ENCODE measurements at regions not wholly inside any gene's neighbourhood (a gene's known extent, or its start where the extent isn't known, plus 50 kb on each side); places are given as distances from the start of the nearest gene placed in this dataset.

DNA sequence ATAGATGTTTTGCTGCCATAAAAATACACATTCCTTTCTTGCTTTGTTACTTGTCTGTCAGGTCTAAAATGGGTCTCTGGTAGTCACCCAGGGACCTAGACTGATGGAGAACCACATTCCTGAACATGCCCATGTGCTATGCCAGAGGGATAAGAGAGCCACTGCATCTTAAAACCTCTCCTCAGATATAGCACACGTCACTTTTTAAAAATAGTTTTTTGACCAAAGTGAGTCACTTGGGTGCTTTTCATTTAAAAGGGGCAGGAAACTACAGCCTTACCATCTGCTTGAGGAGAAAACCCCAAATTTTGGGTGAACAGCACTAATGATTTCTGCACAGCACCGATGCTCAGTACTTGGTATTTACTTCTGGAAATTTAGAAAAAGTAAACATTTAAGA lies 197.8 kb downstream of the OGFRL1 start:
- no peak for DNase-seq

GRCh38 chr6:71488186-71488585 lies 199.6 kb downstream of the OGFRL1 start:
- no peak for DNase-seq

GRCh38 chr6:71489736-71490135 lies 201.1 kb downstream of the OGFRL1 start:
- no peak for DNase-seq

DNA sequence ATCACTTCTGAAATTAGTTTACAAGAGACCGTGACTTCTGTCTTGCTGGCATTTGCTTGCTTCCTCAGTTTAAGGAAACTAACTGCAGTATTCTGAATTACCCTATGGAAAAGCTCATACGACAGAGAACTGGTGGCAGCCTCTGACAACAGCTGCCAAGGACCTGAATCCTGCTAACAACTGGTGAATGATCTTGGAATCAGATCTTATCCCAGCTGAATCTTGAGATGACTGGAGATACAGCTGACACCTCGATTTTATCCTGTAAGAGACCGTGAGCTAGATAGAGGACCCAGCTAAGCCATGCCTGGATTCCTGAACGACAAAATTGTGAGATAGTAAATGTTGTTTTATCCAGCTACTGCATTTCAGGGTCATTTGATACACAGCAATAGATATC lies 202.3 kb downstream of the OGFRL1 start:
- no peak for DNase-seq

- DNase-seq: no peak
Observed at GRCh38 chr6:71491844-71492243, 203.2 kb downstream of the OGFRL1 start.

DNA sequence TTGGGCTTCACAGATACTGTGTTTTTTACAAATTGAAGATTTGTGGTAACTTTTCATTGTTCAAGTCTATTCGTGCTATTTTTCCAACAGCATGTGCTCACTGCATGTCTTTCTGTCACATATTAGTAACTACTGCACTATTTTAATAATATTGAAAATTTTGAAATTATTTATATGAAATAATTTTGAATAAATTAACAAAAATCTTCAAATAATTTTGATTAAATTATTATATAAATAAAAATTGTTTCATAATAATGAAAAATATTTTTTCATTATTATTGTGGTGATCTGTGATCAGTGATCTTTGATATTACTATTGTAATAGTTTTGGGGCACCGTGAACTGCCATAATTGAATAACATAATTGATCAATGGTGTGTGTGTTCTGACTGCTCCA lies 204.1 kb downstream of the OGFRL1 start:
- no peak for DNase-seq

DNA sequence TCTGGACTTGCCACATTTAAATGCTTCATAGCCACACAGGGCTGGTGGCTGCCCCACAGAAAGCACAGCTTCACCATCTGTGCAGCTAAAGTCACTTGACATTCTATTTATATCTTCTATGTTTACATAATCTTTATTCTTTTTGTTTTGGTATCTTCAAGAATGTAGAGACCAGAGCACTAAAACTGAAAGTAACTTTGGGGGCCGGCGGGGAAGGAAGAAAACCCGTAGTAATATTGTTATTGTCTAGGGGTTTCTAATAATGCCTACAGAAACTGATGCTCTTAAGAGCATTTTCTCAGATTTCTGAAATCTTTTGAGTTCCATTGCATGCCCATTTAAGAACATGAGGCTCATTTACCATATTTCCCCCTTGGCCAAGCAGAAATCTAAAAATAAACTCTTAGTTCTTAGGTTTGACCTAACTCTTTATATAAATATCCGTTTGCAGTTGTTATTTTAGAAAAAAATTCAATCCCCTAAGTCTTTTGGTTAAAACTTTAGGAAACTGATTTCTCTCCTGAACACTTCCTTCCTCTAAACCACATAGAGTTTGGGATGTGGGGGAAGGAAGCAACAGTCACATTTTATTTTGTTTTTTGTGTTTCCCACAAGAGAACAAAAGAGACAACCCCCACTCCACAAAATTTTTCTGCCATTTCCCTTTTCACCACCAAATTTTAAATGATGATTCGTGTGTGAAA lies 207.6 kb downstream of the OGFRL1 start:
- no peak for DNase-seq

DNA sequence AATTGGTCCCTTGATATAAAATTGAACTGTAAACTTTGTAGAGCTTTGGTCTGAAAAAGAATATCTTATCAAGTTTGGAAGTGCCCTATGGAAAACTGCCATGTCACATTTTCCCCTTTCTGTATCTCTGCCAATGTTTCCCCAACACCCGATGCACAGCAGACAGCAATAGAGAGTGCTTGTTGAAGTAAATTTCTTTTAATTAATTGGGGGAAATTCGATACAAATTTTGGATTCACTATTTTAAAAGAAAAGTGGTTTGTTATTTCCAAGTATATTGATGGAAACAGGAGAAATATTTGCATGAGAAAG lies 208.1 kb downstream of the OGFRL1 start:
- no peak for DNase-seq

- DNase-seq: no peak
Observed at GRCh38 chr6:71498638-71499037, 210.0 kb downstream of the OGFRL1 start.

- no peak for DNase-seq
Observed at GRCh38 chr6:71499667-71500066, 211.1 kb downstream of the OGFRL1 start.

GRCh38 chr6:71502168-71502567 lies 213.6 kb downstream of the OGFRL1 start:
- DNase-seq: no peak

- no peak for DNase-seq
Observed at GRCh38 chr6:71502956-71503355, 214.3 kb downstream of the OGFRL1 start.

DNA sequence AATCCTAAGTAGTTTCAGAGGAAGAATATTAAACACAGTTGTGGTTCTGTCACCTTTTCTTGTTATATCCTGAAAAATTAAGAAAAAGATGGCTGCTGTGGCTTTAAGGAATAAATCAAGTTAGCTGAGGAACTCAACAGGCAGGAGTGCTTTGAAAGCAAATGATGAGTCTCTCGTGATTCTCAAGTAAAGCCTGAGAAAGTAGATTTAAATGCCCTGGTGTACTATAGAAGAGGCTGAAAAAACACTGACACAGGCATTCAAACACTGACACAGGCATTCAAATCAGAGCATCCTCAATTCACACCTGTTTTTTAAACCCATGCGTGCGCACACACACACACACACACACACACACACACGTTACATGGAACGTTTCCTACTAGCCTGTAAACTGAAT lies 218.6 kb downstream of the OGFRL1 start:
- no peak for DNase-seq

DNA sequence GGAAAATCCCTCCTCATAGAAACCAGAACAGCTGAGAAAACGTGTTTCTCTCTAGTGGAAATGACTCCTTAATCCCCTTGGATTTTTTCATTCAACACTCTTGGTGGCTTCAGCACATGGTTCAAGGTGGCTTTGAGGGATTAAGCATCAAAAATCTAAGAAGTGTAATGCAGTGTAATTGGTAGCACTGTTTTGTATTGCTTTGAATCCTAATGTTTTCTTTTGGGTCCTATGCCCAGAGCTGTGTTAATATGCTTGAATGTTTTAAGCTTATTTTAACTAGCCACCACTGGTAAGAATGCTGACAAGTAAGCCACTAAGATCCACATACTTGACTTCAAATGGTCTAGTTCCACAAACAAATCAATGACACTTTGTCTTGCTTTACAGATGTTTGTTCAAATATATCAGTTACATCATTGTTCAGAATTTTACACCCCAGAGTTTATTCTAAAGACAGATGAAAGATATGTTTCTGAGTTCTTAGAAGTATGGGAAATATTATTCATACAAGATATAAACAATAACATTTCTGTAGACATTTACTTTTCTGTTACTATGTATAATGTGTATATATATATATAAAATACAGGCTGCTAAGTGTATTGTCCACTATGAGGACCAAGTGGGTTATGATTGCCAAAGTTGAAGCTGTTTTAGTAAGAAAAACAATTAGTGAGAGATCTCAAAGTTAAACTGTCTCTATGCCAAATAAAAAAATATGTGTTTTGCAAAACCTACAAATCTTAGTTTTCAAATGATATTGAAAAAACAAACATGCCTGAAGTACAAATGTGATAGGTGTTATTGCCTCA lies 220.8 kb downstream of the OGFRL1 start:
- no peak for DNase-seq

DNA sequence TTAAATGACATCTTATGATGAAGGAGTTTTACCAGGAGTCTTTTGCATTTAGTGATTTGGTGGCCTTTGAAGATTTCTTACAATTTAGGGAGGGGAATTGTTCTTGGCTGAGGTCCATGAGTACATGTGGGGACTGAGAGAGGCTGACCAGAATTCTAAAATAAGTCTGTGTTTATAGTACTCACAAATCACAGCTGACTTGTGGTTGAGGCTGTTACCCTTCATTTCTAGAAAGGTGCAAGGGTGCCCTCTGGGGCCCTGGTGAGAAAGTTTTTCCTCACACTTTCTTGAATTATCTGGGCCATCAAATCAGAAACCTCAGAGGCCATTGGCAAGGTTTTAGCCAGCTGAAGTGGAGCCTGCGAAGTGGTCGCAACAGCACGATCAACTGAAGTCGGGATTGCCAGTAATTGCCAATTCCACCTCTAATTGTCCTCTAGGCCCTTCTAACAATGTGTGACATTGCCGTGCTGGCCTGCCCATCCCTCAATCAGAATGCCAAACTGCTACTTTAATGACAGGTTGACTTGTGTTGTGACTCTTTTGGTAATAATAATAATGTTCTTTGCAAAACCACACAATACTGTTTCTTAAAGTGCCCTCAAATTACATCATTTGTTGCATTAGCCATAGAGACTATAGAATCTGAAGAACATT lies 221.6 kb downstream of the OGFRL1 start:
- no peak for DNase-seq

DNA sequence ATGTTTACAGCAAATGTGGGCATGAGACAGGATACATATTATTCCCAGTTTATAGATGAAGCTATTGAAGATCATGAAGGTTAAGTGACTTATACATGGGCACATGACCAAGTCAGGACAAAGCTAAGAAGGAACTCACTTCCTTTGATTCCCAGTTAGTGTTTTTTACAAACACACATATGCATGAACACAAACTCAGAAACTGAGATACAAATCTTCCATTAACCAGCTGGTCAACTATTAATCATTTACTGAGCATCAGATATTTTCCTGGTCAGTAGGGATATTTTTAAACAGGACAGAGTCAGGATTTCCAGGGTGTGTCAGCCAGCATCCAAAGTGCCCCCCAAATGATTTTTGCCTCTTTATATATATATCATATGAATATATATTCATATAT lies 222.2 kb downstream of the OGFRL1 start:
- no peak for DNase-seq

GRCh38 chr6:71512256-71512655 lies 223.6 kb downstream of the OGFRL1 start:
- DNase-seq: no peak

DNA sequence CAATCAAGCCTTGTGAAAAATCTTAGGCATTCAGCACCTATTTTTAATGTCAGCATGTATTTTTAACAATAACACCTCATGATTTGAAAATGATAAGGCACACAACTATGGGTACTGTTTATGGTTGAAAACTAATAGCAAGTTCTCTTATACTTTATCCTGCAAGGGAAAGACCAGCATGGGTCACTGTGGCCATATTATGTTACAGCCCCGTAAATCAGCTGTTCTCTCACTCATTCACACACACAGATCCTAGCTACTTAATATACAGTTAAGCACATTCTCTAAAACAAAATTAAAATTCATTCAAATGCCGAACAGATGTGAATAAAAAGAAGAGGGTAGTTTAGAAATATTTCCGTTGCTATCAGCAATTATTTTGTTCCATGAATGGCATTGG lies 224.4 kb downstream of the OGFRL1 start:
- no peak for DNase-seq

- DNase-seq: no peak
Observed at GRCh38 chr6:71523548-71523947, 234.9 kb downstream of the OGFRL1 start.

GRCh38 chr6:71524201-71524600 lies 235.6 kb downstream of the OGFRL1 start:
- DNase-seq: no peak

DNA sequence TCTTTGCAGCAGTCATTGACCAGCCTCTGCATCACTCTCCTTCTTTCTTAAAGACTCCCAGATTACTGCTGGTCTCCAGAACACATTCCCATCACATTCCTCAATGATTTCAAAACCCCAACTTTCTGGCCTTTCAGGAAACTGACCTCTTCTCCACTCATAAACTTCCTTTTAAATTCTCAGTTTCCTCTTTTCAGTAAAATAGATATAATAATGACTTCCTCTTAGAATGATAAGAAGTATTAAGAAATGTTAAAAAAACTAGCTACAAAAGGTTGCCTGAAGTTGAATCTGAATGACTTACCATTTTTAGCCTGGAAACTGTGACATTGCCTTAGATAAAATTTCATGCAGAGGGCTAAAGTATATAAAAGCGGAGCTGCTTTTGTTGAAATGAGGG lies 239.3 kb downstream of the OGFRL1 start:
- no peak for DNase-seq

DNA sequence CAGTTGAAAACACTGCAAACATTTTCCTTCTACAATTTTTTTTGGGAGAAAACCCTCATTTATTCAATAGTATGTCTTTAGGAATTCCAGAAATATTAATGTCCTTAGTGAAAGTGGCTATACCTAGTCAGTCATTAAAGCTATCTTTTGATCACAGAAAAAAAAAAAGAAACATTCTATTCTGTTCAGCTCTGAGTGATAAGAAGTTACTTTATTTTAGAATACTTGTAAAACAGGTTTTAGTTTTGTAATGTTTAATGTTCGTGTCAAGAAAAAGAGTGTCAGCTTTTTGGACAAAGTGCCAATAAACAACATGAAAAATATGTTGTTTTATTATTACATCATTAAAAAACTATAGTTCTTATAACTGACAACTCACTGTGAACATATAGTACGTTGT lies 240.4 kb downstream of the OGFRL1 start:
- no peak for DNase-seq

DNA sequence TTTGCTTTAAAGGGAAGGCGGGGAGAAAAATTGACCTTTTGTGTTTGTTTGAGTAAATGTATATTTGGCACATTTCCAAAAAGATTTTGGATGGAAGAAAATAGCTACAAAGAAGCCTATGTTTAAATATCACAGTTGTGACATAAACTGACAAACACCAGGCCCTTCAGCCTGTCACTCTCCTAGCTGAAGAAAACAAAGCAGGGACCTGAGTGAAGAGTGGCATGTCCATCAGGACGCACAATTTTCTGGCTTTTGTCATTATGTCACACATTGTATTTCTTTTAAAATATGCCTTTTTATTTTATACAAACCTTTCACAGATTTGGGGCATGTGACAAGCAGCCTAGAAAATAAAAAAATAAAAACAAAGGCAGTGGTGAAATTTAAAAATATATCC lies 241.2 kb downstream of the OGFRL1 start:
- DNase-seq: no peak

DNA sequence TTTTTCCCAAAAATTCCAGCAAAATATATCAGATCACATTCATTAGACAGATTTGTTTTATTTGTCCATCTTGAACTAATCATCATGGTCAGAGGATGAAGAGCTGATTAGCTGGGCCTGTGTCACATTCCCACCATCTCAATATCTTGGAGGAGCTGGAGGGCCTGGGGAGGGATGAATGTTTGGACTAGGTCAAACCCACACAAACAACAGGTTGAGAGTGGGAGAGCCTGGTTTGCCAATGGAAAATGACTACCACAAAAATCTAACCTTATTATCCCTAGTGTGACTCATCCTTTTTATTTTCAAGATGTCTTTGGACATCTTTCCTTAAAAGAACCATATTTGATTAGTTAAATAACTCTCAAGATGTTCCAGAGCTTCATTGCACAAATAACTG lies 242.4 kb downstream of the OGFRL1 start:
- no peak for DNase-seq

All from NCI-H510A treated with DMSO at 0.1 percent for 48 hours (cell line).